Muscle of back (tissue), 3 donors: ENCODE measurements at regions not wholly inside any gene's neighbourhood (a gene's known extent, or its start where the extent isn't known, plus 50 kb on each side); places are given as distances from the start of the nearest gene placed in this dataset.
A peak's percentile ranks its signal among the peaks of the same experiment; 100 is the strongest.
"Not testable (repeated sequence)": the region's sequence is repeated elsewhere in the genome, so short reads cannot be mapped to it uniquely, and the experiment has no call there.

Source experiments
- DNase-seq, 3 donors: peaks; one replicate each; pipeline versions ENCODE4 v3.0.0 to v3.0.0-alpha.2; 2013

DNA sequence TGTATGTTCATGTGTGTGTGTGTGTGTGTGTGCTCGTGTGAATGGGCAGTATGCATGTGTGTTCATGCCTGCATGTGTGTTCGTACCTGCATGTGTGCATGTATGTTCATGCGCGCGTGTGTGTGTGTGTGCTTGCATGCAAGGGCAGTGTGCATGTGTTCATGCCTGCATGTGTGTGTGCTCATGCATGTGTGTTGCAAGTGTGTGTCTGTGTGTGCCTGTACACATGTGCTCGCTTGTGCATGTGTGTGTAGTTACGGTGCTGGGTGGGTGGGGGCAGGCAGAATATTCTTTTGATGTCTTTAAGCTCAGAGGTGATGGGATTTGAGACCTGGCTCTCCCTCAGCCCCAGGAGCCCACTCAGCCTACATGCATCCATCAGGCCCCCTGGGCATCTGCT, 822.1 kb downstream of the BRD1 start:
- DNase-seq, result no peak

GRCh38 chr22:49004484-49005399, 822.9 kb downstream of the BRD1 start:
- no peak for DNase-seq

DNA sequence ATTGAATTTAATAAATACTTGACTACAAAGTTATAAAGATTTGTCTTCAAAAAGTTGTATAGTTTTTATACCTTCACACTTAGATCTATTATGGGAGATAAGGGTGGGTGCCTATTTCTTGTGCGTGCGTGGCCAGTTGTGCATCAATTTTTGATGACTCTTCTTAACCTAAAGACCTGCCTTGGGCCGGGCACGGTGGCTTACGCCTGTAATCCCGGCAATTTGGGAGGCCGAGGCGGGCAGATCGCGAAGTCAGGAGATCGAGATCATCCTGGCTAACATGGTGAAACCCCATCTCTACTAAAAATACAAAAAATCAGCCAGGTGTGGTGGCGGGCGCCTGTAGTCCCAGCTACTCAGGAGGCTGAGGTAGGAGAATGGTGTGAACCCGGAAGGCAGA, 830.1 kb downstream of the BRD1 start:
- DNase-seq, result not testable (repeated sequence)

DNA sequence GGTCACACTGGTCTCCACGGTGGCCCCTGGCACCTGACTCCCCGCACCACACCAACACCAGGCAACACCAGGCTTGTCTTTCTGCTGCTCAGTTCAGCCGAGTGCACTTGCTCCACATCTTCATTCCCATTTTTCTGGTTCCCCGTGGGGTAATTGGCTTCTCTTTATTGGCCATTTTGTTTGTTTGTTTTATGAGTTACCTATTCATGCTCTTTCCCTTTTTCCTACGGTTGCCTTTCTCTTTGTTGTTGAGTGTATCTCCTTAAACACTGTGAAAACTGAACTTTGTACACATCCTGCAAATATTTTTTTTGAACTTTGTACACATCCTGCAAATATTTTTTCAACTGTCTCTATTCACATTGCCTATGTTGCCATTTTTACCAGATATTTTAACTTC, 834.0 kb downstream of the BRD1 start:
- no peak for DNase-seq

- DNase-seq, result no peak
Measured at GRCh38 chr22:48984639-48985038, 843.0 kb downstream of the BRD1 start.

DNA sequence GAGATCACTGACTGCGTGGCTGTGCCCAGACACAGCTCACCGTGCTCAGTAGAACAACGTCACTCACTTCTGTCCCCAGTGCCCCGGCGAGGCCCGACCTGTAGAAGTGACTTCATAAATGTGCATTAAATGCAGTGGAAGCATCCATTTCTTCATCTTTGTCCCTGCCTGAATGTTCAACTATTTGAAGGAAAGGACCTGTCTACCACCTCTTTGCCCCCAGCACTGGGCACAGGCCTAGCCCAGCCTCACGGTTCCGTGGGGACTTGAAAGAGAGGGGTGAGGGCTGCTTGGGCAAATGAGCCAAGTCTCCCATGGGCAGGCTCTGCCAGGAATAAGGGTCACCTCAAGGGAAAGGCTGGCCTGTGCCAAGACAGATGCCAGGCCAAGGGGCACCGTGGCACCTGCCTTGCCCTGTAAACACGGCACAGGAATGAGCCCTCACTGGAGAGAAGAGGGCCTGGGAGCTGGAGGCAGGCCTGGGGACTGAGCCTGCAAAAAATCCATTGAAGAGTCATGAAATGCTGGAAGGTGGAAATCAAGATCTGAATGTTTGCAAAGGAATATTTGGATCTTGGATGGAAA, 845.3 kb downstream of the BRD1 start:
- DNase-seq, result no peak

- no peak for DNase-seq
Measured at GRCh38 chr22:48981371-48982061, 846.2 kb downstream of the BRD1 start.

DNA sequence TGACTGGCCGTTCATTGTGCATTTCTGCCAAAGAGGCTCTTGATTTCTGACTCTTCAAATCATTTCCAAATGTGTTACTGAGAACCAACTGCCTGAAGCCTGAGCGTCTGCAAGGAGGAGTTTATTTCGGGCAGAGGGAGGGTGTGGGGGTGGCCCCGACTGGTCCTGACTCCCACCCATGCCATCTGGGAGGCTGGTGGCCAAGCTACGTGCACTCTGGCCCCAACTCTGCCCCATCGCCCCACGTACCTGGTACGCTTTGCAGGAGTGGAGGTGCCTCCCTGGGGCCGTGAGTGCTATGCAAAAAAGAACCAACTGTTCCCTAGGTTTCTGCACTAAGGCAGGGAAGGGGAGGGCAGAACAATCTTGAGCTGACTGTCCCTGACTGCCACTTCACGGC, 846.8 kb downstream of the BRD1 start:
- DNase-seq, result no peak

- DNase-seq, result no peak
Measured at GRCh38 chr22:48980409-48980808, 847.3 kb downstream of the BRD1 start.

DNA sequence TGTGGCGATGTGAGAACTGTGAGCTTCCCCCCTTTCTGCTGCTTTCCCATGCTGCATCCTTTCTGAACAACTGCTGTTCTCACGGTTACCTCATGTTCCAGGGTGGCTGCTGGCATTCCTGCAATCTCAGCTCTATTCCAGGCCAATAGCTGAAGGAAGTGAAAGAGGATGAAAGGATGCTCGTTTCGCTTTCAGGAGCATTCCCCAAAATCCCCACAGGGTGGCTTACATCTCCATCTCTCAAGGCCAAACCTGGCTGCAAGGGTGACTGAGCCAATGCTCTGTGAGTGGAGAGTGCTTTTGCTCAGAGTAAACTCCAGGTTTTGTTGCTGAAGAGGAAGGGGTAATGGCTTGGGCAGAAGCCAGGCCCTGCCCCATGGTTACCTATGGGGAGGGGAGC, 848.2 kb downstream of the BRD1 start:
- no peak for DNase-seq

DNA sequence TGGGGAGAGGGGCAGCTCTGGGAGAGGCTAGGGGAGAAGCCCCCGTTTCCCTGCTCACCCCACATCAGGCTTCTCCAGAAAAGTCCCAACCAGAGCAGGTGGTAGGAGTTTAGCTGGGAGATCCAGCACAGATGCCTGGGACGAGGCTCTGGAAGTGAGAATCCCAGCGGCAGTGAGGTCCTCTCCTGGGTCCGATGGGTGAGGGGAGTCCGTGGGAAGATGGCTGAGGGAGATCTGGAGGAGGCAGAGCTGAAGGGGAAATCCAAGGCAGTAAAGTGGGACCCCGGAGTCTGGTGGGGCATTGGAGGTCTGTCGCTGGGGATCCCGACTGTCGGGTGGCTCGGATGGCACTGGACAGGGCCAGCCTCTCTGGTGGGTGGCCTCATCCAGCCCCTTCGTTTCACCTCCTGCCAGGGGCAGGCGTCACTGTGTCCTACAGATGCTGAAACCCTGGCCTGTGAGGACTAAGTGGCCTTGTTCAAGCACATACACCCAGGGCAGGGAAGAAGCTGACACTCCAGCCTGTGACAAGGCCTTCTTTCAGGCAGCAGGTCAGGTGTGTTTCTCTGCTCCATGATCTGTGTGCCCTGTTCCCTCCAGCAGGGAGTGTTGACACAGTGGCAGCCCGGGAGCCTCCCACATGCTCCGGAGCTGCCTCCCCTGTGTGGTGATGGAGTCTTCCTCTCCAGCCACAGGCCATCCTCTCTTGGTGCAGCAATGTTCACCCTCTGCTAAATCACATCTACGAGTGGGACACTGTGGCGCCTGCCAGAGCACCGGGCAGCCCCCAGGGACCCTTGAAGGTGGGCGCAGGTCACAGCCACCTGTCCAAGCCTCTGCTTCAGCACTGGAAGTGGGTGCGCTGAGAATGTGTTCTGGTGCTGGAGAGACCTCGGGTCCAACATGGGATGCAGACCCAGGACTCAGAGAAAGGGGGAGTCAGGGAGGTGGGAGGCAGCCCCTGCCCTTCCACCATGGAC, 850.8 kb downstream of the BRD1 start:
- DNase-seq, result no peak

DNA sequence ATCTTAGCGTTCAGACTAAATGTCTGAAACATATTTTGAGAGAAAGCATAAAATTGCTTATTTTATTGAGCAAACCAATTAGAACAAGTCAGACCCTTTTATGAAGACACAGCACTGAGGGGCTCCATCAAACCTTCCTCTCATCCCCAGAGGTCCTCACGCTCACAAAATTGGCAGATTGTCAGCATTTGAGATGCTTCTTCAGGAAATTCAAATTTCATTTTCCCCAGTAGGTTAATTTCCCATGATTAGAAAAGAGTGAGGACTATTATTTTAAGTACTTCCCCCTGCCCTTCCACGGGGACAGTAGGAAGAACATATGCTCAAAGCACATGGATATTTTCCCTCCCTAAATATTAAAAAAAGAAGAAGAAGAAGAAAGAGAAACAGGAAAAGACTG, 851.8 kb downstream of the BRD1 start:
- DNase-seq, result peak in 1 of 3 donors; percentile 33

- DNase-seq, result no peak
Measured at GRCh38 chr22:48975316-48975741, 852.3 kb downstream of the BRD1 start.

- DNase-seq, result no peak
Measured at GRCh38 chr22:48974443-48975315, 853.0 kb downstream of the BRD1 start.

- DNase-seq, result no peak
Measured at GRCh38 chr22:48973694-48974041, 854.0 kb downstream of the BRD1 start.

DNA sequence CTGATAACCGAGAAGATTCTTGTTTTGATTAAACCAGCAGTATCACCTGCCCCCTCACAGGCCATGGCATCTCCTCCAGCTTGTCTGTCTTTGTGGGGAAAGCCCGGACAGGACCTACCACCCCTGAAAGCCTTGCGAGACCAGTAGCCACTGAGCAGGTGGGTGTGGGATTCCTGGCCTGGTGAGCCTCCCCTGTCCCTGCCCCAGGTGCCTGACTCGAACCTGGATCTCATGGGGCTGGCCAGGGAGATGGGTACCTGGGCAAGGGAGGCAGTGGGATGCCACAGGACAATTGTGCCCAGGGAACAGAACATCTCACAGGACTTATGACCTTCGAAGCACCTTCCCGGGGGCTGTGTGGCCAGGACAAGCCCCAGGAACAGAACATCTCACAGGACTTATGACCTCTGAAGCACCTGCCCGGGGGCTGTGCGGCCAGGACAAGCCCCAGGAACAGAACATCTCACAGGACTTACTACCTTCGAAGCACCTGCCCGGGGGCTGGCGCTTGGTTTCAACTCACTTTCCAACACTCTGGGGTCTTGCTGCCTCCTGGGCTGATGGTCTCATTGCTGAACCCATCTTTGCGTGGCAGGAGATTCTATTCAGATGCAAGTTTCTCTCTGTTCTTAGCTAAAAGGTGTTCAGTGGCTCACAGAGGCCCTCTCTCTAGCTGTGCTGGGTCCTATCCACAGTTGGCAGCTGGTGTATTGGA, 854.5 kb downstream of the BRD1 start:
- DNase-seq, result no peak

DNA sequence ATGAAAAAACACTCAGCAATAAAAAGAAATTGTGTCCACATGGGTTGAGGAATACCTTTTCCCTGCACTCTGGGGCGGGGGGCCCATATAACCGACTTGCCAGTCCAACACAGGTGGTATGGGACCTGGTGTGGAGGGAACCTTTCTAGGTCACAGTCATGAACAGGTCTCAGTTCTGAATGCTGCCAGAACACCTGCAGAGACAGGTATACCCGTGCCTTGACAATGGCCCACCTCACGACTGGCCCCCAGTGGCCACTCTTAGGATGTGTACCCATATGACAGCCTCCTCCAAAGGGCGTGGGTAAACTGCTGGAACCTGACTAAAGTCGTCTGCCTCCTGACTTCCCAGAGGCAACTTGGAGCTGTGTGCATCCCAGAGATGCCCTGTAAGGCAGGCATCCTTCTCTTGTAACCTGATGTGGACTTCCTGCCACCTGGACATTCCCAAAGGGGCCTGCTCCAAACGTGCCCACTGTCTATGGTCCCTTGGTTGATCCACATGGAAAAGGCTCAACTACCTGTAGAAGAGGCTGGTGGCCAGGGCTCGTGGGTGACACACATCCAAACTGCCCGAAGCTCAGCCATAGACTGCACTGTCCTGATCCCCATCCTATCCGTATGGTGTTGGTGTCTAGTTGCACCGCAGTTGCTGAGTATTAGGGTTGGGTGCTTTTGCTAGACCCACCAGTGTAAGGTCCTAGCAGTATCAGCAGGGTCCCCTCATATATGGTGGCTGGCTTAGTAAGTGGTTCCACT, 859.3 kb downstream of the BRD1 start:
- DNase-seq, result no peak

DNA sequence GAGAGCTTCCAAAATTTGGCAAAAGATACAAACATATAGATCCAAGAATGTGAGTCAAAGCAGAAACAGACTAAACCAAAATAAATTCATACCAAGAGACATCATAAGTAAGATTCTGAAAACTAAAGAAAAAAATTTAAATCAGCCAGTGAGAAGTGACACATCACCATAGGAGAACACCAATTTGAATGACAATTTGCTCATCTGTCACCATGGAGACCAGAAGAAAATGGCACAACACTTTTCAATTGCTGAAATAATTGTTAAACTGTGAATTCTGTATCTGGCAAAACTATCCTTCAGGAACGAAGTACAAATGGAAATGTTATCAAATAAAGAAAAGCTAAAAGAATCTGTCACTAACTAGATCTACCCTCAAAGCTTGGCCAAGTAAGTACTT, 864.3 kb downstream of the BRD1 start:
- no peak for DNase-seq

- DNase-seq, result no peak
Measured at GRCh38 chr22:48961705-48962104, 866.0 kb downstream of the BRD1 start.
